ENCODE measurements at regions not wholly inside any gene's neighbourhood (a gene's known extent, or its start where the extent isn't known, plus 50 kb on each side); places are given as distances from the start of the nearest gene placed in this dataset.

DNA sequence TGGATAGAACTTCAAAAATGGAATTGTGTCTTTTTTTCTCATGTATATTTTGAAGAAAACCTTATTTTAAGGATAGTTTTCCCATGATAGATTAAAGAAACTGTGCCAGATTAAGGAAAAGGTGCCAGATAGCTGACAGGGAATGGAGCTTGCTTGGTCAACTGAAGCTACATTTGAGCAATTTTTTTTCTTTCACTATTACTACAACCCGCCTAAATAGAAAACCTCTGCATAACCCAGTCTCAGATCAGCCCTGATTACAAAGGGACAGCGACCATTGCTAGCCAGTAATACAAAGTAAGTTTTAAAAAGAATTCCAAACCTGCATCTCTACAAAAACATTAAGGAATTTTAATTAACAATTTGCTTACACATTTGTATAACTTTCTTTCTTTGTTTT lies 1123.4 kb upstream of the LRRTM3 start:
- no peak overlapping the region for H3K27ac ChIP-seq
- TF ChIP-seq, protein P1, sequence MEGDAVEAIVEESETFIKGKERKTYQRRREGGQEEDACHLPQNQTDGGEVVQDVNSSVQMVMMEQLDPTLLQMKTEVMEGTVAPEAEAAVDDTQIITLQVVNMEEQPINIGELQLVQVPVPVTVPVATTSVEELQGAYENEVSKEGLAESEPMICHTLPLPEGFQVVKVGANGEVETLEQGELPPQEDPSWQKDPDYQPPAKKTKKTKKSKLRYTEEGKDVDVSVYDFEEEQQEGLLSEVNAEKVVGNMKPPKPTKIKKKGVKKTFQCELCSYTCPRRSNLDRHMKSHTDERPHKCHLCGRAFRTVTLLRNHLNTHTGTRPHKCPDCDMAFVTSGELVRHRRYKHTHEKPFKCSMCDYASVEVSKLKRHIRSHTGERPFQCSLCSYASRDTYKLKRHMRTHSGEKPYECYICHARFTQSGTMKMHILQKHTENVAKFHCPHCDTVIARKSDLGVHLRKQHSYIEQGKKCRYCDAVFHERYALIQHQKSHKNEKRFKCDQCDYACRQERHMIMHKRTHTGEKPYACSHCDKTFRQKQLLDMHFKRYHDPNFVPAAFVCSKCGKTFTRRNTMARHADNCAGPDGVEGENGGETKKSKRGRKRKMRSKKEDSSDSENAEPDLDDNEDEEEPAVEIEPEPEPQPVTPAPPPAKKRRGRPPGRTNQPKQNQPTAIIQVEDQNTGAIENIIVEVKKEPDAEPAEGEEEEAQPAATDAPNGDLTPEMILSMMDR (conservative IDR thresholded peaks at IDR 0.05; ENCODE audit: low read depth): no peak
- no peak for DNase-seq (ENCODE audit: low spot score)
- CTCF ChIA-PET: no interaction called here
- POLR2A ChIA-PET (ENCODE audit: low non-redundant PET): no interaction called here

DNA sequence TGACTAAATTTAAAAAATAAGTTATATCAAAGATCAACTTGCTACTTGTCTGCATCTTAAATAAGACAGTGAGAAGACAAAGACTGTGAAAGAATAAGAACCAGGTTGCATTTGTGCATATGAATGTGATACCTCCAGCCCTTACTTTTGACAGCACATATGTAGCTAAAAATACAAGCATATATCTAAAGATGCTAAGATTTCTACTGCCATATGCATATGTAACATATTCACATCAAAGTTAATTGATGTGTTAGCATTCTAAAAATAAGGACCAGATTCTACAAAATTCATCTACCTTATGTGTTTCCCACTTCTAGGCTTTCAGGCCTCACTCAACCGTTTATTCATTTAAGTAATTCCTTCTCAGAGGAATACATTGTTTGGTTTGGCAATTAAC lies 1120.3 kb upstream of the LRRTM3 start:
- H3K27ac ChIP-seq: no peak overlapping the region
- TF ChIP-seq, protein P1 (conservative IDR thresholded peaks at IDR 0.05; ENCODE audit: low read depth): no peak
- POLR2A ChIA-PET (ENCODE audit: low non-redundant PET): no interaction called here
- CTCF ChIA-PET: no interaction called here
- DNase-seq (ENCODE audit: low spot score): no peak

DNA sequence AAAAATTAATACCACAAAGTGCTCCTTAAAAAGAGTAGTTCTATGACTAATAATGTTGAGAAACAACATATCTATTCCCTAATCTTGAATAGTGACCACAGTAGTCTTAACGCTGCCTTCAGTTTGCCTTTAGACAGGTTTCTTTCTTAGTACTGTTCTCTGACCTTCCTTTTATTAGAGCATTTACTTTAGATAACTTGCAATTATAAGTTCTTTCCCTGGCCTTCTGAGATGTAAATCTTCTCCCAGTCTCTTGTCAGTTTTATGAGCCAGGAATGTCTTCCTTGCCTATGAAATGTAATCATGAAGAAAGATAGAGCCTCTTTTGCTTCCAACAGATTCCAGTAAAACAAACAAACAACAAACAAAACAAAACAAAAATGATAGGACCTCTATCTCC lies 1119.8 kb upstream of the LRRTM3 start:
- no peak for DNase-seq (ENCODE audit: low spot score)

DNA sequence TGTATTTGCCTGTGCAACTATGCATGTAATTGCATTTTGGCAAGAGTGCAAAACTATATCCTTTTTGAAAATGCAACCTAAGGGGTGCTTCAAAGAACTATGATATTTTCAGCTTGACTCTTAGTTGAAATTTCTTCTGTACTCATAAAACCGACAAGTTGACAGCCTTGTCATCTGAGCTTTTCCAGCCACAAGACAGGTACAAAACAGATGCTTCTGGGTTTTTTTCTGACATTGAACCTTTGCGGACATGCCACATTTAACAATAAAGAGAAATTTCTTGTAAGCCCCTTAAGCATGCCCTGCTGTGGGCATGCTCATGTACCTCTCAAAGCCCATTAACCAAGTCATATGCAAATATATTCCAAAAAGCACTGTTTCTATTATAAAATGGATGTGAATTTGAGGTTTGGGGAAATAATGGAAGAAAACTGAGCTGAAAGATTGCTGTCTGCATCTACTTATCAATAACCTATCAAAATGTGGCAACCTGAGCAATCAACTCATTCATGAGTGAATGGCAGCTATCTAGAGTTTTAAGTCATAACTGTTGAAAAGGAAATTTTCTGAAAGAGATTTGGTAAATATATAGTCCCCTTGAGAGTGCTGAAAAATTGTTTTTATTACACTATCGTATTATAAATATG lies 1117.0 kb upstream of the LRRTM3 start:
- CTCF ChIA-PET: no interaction called here
- no peak overlapping the region for H3K27ac ChIP-seq
- no peak for DNase-seq (ENCODE audit: low spot score)
- TF ChIP-seq, protein P1 (conservative IDR thresholded peaks at IDR 0.05; ENCODE audit: low read depth): no peak
- POLR2A ChIA-PET (ENCODE audit: low non-redundant PET): no interaction called here

More for the DNA sequence above, 1119.8 kb upstream of the LRRTM3 start:
- POLR2A ChIA-PET (ENCODE audit: low non-redundant PET): no interaction called here
- TF ChIP-seq, protein P1 (conservative IDR thresholded peaks at IDR 0.05; ENCODE audit: low read depth): no peak
- no peak overlapping the region for H3K27ac ChIP-seq
- CTCF ChIA-PET: no interaction called here

DNA sequence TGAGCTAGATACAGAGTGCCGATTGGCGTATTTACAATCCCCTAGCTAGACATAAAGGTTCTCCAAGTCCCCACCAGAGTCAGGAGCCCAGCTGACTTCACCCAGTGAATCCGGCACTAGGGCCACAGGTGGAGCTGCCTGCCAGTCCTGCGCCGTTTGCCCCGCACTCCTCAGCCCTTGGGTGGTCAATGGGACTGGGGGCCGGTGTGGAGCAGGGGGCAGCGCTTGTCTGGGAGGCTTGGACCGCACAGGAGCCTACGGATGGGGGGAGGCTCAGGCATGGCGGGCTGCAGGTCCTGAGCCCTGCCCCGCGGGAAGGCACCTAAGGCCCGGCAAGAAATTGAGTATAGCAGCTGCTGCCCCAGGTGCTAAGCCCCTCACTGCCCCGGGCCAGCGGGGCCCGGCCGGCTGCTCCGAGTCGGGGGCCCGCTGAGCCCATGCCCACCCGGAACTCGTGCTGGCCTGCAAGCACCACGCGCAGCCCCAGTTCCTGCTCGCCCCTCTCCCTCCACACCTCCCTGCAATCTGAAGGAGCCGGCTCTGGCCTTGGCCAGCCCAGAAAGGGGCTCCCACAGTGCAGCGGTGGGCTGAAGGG lies 1113.8 kb upstream of the LRRTM3 start:
- CTCF ChIA-PET: no interaction called here
- DNase-seq (ENCODE audit: low spot score): no peak
- POLR2A ChIA-PET (ENCODE audit: low non-redundant PET): no interaction called here
- TF ChIP-seq, protein P1 (conservative IDR thresholded peaks at IDR 0.05; ENCODE audit: low read depth): no peak
- H3K27ac ChIP-seq: no peak overlapping the region

DNA sequence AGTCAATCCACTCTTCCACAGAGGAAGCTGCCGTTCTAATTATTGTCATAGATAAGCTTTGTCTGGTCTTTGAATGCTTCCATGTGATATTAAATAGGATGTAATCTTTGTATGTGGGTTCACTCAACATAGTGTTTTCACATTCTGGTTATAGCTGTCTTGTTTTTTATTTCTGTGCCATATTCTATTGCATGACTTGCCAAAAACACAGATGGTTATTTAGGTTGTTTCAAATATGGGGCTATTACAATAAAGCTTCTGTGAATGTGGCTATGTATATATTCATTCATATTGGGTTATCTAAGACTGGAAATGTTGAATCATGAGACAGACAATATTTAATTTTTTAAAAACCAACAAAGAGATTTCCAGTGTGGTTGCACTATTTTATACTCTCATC lies 1109.3 kb upstream of the LRRTM3 start:
- ChIA-PET POLR2A (ENCODE audit: low non-redundant PET) (no interaction called here), CTCF (no interaction called here)
- TF ChIP-seq, protein P1 (conservative IDR thresholded peaks at IDR 0.05; ENCODE audit: low read depth): no peak
- no peak for DNase-seq (ENCODE audit: low spot score)
- H3K27ac ChIP-seq: no peak overlapping the region

Data from RWPE1 (cell line).